PC-9 (cell line): ENCODE measurements at regions not wholly inside any gene's neighbourhood (a gene's known extent, or its start where the extent isn't known, plus 50 kb on each side); places are given as distances from the start of the nearest gene placed in this dataset.

Source experiments
- BruUV-seq: library from RNA; stranded (reverse); fragments of 400-500 nt; replicated peaks from 2 replicates; lab custom pipeline; 2021; lab: Mats Ljungman, UMichigan
- CTCF ChIA-PET: fragments of 300-600 bp; sonication (Branson Sonifier 250); formaldehyde crosslinking; loops from one replicate; lab custom pipeline; 2022; ENCODE audit warnings: antibody characterized with exemption; lab: Charles Lee
- POLR2A ChIA-PET: fragments of 300-600 bp; sonication (Branson Sonifier 250); formaldehyde crosslinking; loops from one replicate; lab custom pipeline; 2022; ENCODE audit warnings: antibody characterized with exemption; ENCODE audit not compliant: unreplicated experiment; lab: Charles Lee
- DNase-seq, 2 experiments: peaks; one replicate each; pipeline versions ENCODE4 v3.0.0 to v3.0.0-alpha.2; 2015 to 2022; ENCODE audit warnings: mixed read lengths in 1 of 2
- H2AFZ ChIP-seq: fragments of 200-600 bp; sonication (generic); 2 replicates; pipeline ENCODE4 v1.8.1; 2017; ENCODE audit warnings: antibody characterized with exemption
- H3F3A ChIP-seq: fragments of 200-600 bp; sonication (generic); 2 replicates; pipeline ENCODE4 v1.8.1; 2017; ENCODE audit warnings: antibody characterized with exemption, mild to moderate bottlenecking, low read depth; ENCODE audit not compliant: insufficient read depth
- H3K27ac ChIP-seq: fragments of 200-600 bp; sonication (generic); 2 replicates; pipeline ENCODE4 v1.6.1; 2016; ENCODE audit warnings: mixed run types
- H3K27me3 ChIP-seq: fragments of 200-600 bp; sonication (generic); 2 replicates; pipeline ENCODE4 v1.6.1; 2016; ENCODE audit warnings: low read depth, mixed run types; ENCODE audit not compliant: insufficient read depth
- H3K36me3 ChIP-seq: fragments of 200-600 bp; sonication (generic); 2 replicates; pipeline ENCODE4 v1.6.1; 2016; ENCODE audit warnings: low read depth, mixed run types
- H3K4me1 ChIP-seq: fragments of 200-600 bp; sonication (generic); replicated peaks from 2 replicates; pipeline ENCODE4 v1.6.1; 2016; ENCODE audit warnings: mixed run types; ENCODE audit not compliant: insufficient read depth
- H3K4me2 ChIP-seq: fragments of 200-600 bp; sonication (generic); 2 replicates; pipeline ENCODE4 v1.6.1; 2017; ENCODE audit warnings: mixed run types
- H3K4me3 ChIP-seq: fragments of 200-600 bp; sonication (generic); 2 replicates; pipeline ENCODE4 v1.6.1; 2016; ENCODE audit warnings: mixed run types
- H3K79me2 ChIP-seq: fragments of 200-600 bp; sonication (generic); 2 replicates; pipeline ENCODE4 v1.6.1; 2017; ENCODE audit warnings: low read depth, mixed run types
- H3K9me2 ChIP-seq: fragments of 200-600 bp; sonication (generic); 2 replicates; pipeline ENCODE4 v1.8.1; 2017; ENCODE audit warnings: mild to moderate bottlenecking; ENCODE audit not compliant: insufficient read depth
- H3K9me3 ChIP-seq: fragments of 200-600 bp; sonication (generic); 2 replicates; pipeline ENCODE4 v1.8.1; 2016; ENCODE audit warnings: low read depth; ENCODE audit not compliant: insufficient read depth
- H4K20me1 ChIP-seq: fragments of 200-600 bp; sonication (generic); 2 replicates; pipeline ENCODE4 v1.8.1; 2017; ENCODE audit not compliant: insufficient read depth
- CTCF ChIP-seq: fragments of 200-600 bp; sonication (generic); conservative IDR thresholded peaks from 2 replicates; pipeline ENCODE4 v1.6.1; 2017; ENCODE audit warnings: mixed run types, antibody characterized with exemption, mild to moderate bottlenecking, moderate library complexity
- EZH2 ChIP-seq: fragments of 200-600 bp; sonication (generic); IDR thresholded peaks from 2 replicates; pipeline ENCODE4 v1.8.0; 2017; ENCODE audit warnings: antibody characterized with exemption, low read depth
- intact Hi-C: fragments of 100-400 bp; cut with micrococcal nuclease; formaldehyde crosslinking; loops from one replicate; pipeline ENCODE4 v1.10.0; 2022; ENCODE audit not compliant: unreplicated experiment

GRCh38 chr2:234710066-234710465 lies 213.2 kb upstream of the ARL4C start:
- Histone ChIP-seq H3K79me2 (no peaks in the 10 kb centered on the region), H2AFZ (no peak overlapping the region), H3K27me3 (no peaks in the 10 kb centered on the region), H3K9me3 (no peaks in the 10 kb centered on the region), H3K4me1 (no peaks in the 10 kb centered on the region), H3K4me2 (no peak overlapping the region), H3F3A (no peaks in the 10 kb centered on the region), H4K20me1 (no peaks in the 10 kb centered on the region), H3K27ac (no peak overlapping the region), H3K9me2 (0 out of 2 replicates have a peak, but pooled peaks cover 6% of the 10 kb centered on the region), H3K36me3 (no peaks in the 10 kb centered on the region), H3K4me3 (no peak overlapping the region)
- ChIA-PET POLR2A (no interaction called here), CTCF (no interaction called here)
- intact Hi-C loops = no loop called here
- BruUV-seq = no TSS peak
- DNase-seq = no peak
- no peak for TF ChIP-seq EZH2
- TF ChIP-seq CTCF = no peak

- CTCF ChIA-PET = no interaction called here
- POLR2A ChIA-PET = no interaction called here
- H4K20me1 ChIP-seq = no peaks in the 10 kb centered on the region
- H3K9me3 ChIP-seq = no peaks in the 10 kb centered on the region
- no peaks in the 10 kb centered on the region for H3F3A ChIP-seq
- no peaks in the 10 kb centered on the region for H3K36me3 ChIP-seq
- TF ChIP-seq EZH2 (no peak), CTCF (no peak)
- no peaks in the 10 kb centered on the region for H3K4me1 ChIP-seq
- no peaks in the 10 kb centered on the region for H3K27me3 ChIP-seq
- DNase-seq = no peak
- no peak overlapping the region for H3K27ac ChIP-seq
- H2AFZ ChIP-seq = no peak overlapping the region
- BruUV-seq = no TSS peak
- intact Hi-C loops = no loop called here
- no peaks in the 10 kb centered on the region for H3K79me2 ChIP-seq
- no peaks in the 10 kb centered on the region for H3K9me2 ChIP-seq
- no peak overlapping the region for H3K4me3 ChIP-seq
- no peak overlapping the region for H3K4me2 ChIP-seq
Observed at GRCh38 chr2:234708717-234709116, 211.8 kb upstream of the ARL4C start.

GRCh38 chr2:234708091-234708683 lies 211.3 kb upstream of the ARL4C start:
- TF ChIP-seq CTCF = no peak
- no peak for TF ChIP-seq EZH2
- POLR2A ChIA-PET = no interaction called here
- Histone ChIP-seq H3F3A (no peaks in the 10 kb centered on the region), H3K36me3 (no peaks in the 10 kb centered on the region), H3K4me3 (no peak overlapping the region), H3K9me3 (no peaks in the 10 kb centered on the region), H3K79me2 (no peaks in the 10 kb centered on the region), H3K4me1 (peaks cover 4% of the 10 kb centered on the region), H3K27me3 (no peaks in the 10 kb centered on the region), H4K20me1 (no peaks in the 10 kb centered on the region), H3K27ac (no peak overlapping the region), H3K9me2 (no peaks in the 10 kb centered on the region), H3K4me2 (no peak overlapping the region), H2AFZ (no peak overlapping the region)
- intact Hi-C loops = no loop called here
- DNase-seq = no peak
- CTCF ChIA-PET = no interaction called here
- no TSS peak for BruUV-seq
